Central memory CD8-positive, alpha-beta T cell (primary cell): ENCODE measurements at regions not wholly inside any gene's neighbourhood (a gene's known extent, or its start where the extent isn't known, plus 50 kb on each side); places are given as distances from the start of the nearest gene placed in this dataset.

Source experiments
- ATAC-seq: fragments of 150-1000 bp; cut with Tn5 transposase; replicated peaks from 2 replicates; pipeline ENCODE4 v1.10.0; 2022; ENCODE audit warnings: mild to moderate bottlenecking, moderate FRiP score, moderate number of reproducible peaks; ENCODE audit not compliant: poor library complexity, severe bottlenecking; ENCODE audit errors: extremely low read depth
- DNase-seq, 2 donors: peaks; one replicate each; pipeline ENCODE4 v3.0.0; 2021; ENCODE audit warnings: low spot score in 2 of 2
- H3K27ac Mint-ChIP-seq: one replicate; pipeline ENCODE4 v1.8.0; 2022; ENCODE audit warnings: low read depth, mild to moderate bottlenecking, moderate library complexity, mixed read lengths
- H3K27me3 Mint-ChIP-seq: one replicate; pipeline ENCODE4 v1.8.0; 2022; ENCODE audit warnings: mixed read lengths
- H3K36me3 Mint-ChIP-seq: one replicate; pipeline ENCODE4 v1.8.0; 2022; ENCODE audit warnings: mild to moderate bottlenecking, moderate library complexity, mixed read lengths; ENCODE audit not compliant: insufficient read depth
- H3K4me1 Mint-ChIP-seq: one replicate; pipeline ENCODE4 v1.8.0; 2022; ENCODE audit warnings: mixed read lengths
- H3K4me3 Mint-ChIP-seq: one replicate; pipeline ENCODE4 v1.8.0; 2022; ENCODE audit warnings: mild to moderate bottlenecking, moderate library complexity, mixed read lengths
- H3K9me3 Mint-ChIP-seq: one replicate; pipeline ENCODE4 v1.8.0; 2022; ENCODE audit warnings: mixed read lengths

- Mint-ChIP-seq H3K9me3 (no peaks in the 10 kb centered on the region), H3K27me3 (peaks cover 31% of the 10 kb centered on the region), H3K36me3 (peaks cover 5% of the 10 kb centered on the region), H3K4me1 (no peaks in the 10 kb centered on the region), H3K4me3 (no peak overlapping the region), H3K27ac (no peak overlapping the region)
- DNase-seq (no peak), ATAC-seq (no peak)
These were observed 197.5 kb downstream of the BCR start for GRCh38 chr22:23377767-23378166.

GRCh38 chr22:23376256-23376655 is 195.9 kb downstream of the BCR start:
- Mint-ChIP-seq H3K27ac (no peak overlapping the region), H3K9me3 (no peaks in the 10 kb centered on the region), H3K4me3 (no peak overlapping the region), H3K36me3 (peaks cover 5% of the 10 kb centered on the region), H3K27me3 (peaks cover 32% of the 10 kb centered on the region), H3K4me1 (no peaks in the 10 kb centered on the region)
- peak; percentile 62 for ATAC-seq
- DNase-seq = no peak

GRCh38 chr22:23375031-23375827 is 194.9 kb downstream of the BCR start:
- H3K36me3 Mint-ChIP-seq = peaks cover 1% of the 10 kb centered on the region

GRCh38 chr22:23373601-23374000 is 193.3 kb downstream of the BCR start:
- Mint-ChIP-seq H3K36me3 (peaks cover 1% of the 10 kb centered on the region), H3K4me3 (no peak overlapping the region), H3K9me3 (no peaks in the 10 kb centered on the region), H3K27ac (no peak overlapping the region), H3K4me1 (no peaks in the 10 kb centered on the region), H3K27me3 (peaks cover 59% of the 10 kb centered on the region)
- ATAC-seq (no peak), DNase-seq (no peak)

More at GRCh38 chr22:23375031-23375827, 194.9 kb downstream of the BCR start:
- Mint-ChIP-seq H3K4me3 (no peak overlapping the region), H3K9me3 (no peaks in the 10 kb centered on the region), H3K27ac (no peak overlapping the region), H3K4me1 (no peaks in the 10 kb centered on the region), H3K27me3 (peaks cover 42% of the 10 kb centered on the region)
- ATAC-seq (no peak), DNase-seq (no peak)

- Mint-ChIP-seq H3K27me3 (peaks cover 67% of the 10 kb centered on the region), H3K27ac (no peak overlapping the region), H3K4me3 (no peak overlapping the region), H3K36me3 (no peaks in the 10 kb centered on the region), H3K4me1 (no peaks in the 10 kb centered on the region), H3K9me3 (no peaks in the 10 kb centered on the region)
- ATAC-seq = no peak
- DNase-seq = no peak
These were observed 189.9 kb downstream of the BCR start for GRCh38 chr22:23370251-23370650.

- no peaks in the 10 kb centered on the region for H3K9me3 Mint-ChIP-seq
- no peak overlapping the region for H3K4me3 Mint-ChIP-seq
- H3K27ac Mint-ChIP-seq = no peak overlapping the region
- no peaks in the 10 kb centered on the region for H3K36me3 Mint-ChIP-seq
- H3K27me3 Mint-ChIP-seq = peaks cover 56% of the 10 kb centered on the region
- H3K4me1 Mint-ChIP-seq = no peaks in the 10 kb centered on the region
- DNase-seq (no peak), ATAC-seq (no peak)
These were observed 188.9 kb downstream of the BCR start for GRCh38 chr22:23369054-23369685.
